ENCODE measurements at regions not wholly inside any gene's neighbourhood (a gene's known extent, or its start where the extent isn't known, plus 50 kb on each side); places are given as distances from the start of the nearest gene placed in this dataset.
"Not testable (repeated sequence)": the region's sequence is repeated elsewhere in the genome, so short reads cannot be mapped to it uniquely, and the experiment has no call there.

- H3F3A ChIP-seq (ENCODE audit: low read depth) = no peaks in the 10 kb centered on the region
- no peaks in the 10 kb centered on the region for H3K9me2 ChIP-seq (replicated peaks; ENCODE audit: low read depth, low read length)
- H2AFZ ChIP-seq (ENCODE audit: low read length) = no peak overlapping the region
- no peak overlapping the region for H3K4me2 ChIP-seq (ENCODE audit: low read depth, low read length, poor library complexity, severe bottlenecking)
- no peaks in the 10 kb centered on the region for H3K27me3 ChIP-seq (ENCODE audit: insufficient read depth, low read length, poor library complexity, severe bottlenecking)
- no peaks in the 10 kb centered on the region for H3K36me3 ChIP-seq (ENCODE audit: insufficient read depth, low read length)
- no peak overlapping the region for H3K4me3 ChIP-seq (ENCODE audit: low read length, poor library complexity, severe bottlenecking)
- no peaks in the 10 kb centered on the region for H3K79me2 ChIP-seq (ENCODE audit: insufficient read depth, low read length)
- H3K9ac ChIP-seq (ENCODE audit: low read depth, low read length, poor library complexity, severe bottlenecking) = no peak overlapping the region
- no peaks in the 10 kb centered on the region for H3K9me3 ChIP-seq (ENCODE audit: insufficient read depth, low read depth, low read length)
- no peaks in the 10 kb centered on the region for H4K20me1 ChIP-seq (ENCODE audit: insufficient read depth, low read length, poor library complexity, severe bottlenecking)
- TF ChIP-seq EZH2phosphoT487 (IDR thresholded peaks at IDR 0.05; ENCODE audit: borderline replicate concordance) (no peak), CTCF (conservative IDR thresholded peaks at IDR 0.05; ENCODE audit: low read length) (no peak)
- no peaks in the 10 kb centered on the region for H3K4me1 ChIP-seq (ENCODE audit: insufficient read depth, low read length, poor library complexity, severe bottlenecking)
These were observed 153.3 kb downstream of the XPNPEP1 start for GRCh38 chr10:109769966-109770365.

DNA sequence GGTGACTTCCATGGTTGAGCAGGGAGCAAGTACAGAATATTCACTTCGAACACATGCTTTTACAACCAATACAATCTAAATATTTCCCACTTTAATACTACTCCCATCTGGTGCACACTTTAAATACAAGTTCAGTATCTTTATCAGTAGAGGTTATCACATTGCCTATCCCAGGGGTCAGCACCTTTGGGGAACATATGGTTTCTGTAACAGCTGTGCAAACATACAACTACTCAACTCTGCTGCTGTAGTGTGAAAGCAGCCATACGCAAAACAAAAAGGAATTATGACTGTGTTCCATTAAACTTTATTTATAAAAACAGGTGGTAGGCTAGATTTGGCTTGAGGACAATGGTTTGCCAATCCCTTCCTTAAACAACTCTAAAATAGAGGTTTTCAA, 157.5 kb downstream of the XPNPEP1 start:
- Histone ChIP-seq H3K36me3 (ENCODE audit: insufficient read depth, low read length) (no peaks in the 10 kb centered on the region), H3K4me2 (ENCODE audit: low read depth, low read length, poor library complexity, severe bottlenecking) (no peak overlapping the region), H4K20me1 (ENCODE audit: insufficient read depth, low read length, poor library complexity, severe bottlenecking) (no peaks in the 10 kb centered on the region), H3F3A (ENCODE audit: low read depth) (no peaks in the 10 kb centered on the region), H3K4me3 (ENCODE audit: low read length, poor library complexity, severe bottlenecking) (no peak overlapping the region), H3K4me1 (ENCODE audit: insufficient read depth, low read length, poor library complexity, severe bottlenecking) (no peaks in the 10 kb centered on the region), H3K9me3 (ENCODE audit: insufficient read depth, low read depth, low read length) (no peaks in the 10 kb centered on the region), H2AFZ (ENCODE audit: low read length) (no peak overlapping the region), H3K9me2 (replicated peaks; ENCODE audit: low read depth, low read length) (no peaks in the 10 kb centered on the region), H3K79me2 (ENCODE audit: insufficient read depth, low read length) (no peaks in the 10 kb centered on the region), H3K9ac (ENCODE audit: low read depth, low read length, poor library complexity, severe bottlenecking) (no peak overlapping the region), H3K27me3 (ENCODE audit: insufficient read depth, low read length, poor library complexity, severe bottlenecking) (no peaks in the 10 kb centered on the region)
- TF ChIP-seq EZH2phosphoT487 (IDR thresholded peaks at IDR 0.05; ENCODE audit: borderline replicate concordance) = no peak

- Histone ChIP-seq H2AFZ (ENCODE audit: low read length) (no peak overlapping the region), H3K9me3 (ENCODE audit: insufficient read depth, low read depth, low read length) (no peaks in the 10 kb centered on the region), H3K79me2 (ENCODE audit: insufficient read depth, low read length) (no peaks in the 10 kb centered on the region), H3K4me3 (ENCODE audit: low read length, poor library complexity, severe bottlenecking) (no peak overlapping the region), H3K4me2 (ENCODE audit: low read depth, low read length, poor library complexity, severe bottlenecking) (no peak overlapping the region), H4K20me1 (ENCODE audit: insufficient read depth, low read length, poor library complexity, severe bottlenecking) (no peaks in the 10 kb centered on the region), H3K9ac (ENCODE audit: low read depth, low read length, poor library complexity, severe bottlenecking) (no peak overlapping the region), H3K9me2 (replicated peaks; ENCODE audit: low read depth, low read length) (no peaks in the 10 kb centered on the region), H3K27me3 (ENCODE audit: insufficient read depth, low read length, poor library complexity, severe bottlenecking) (no peaks in the 10 kb centered on the region), H3K36me3 (ENCODE audit: insufficient read depth, low read length) (no peaks in the 10 kb centered on the region), H3K4me1 (ENCODE audit: insufficient read depth, low read length, poor library complexity, severe bottlenecking) (no peaks in the 10 kb centered on the region), H3F3A (ENCODE audit: low read depth) (no peaks in the 10 kb centered on the region)
- no peak for TF ChIP-seq CTCF (conservative IDR thresholded peaks at IDR 0.05; ENCODE audit: low read length)
- no peak for TF ChIP-seq EZH2phosphoT487 (IDR thresholded peaks at IDR 0.05; ENCODE audit: borderline replicate concordance)
These were observed 160.8 kb downstream of the XPNPEP1 start for GRCh38 chr10:109762555-109762954.

GRCh38 chr10:109757670-109758069, 165.6 kb downstream of the XPNPEP1 start:
- not testable (repeated sequence) for H3K36me3 ChIP-seq (ENCODE audit: insufficient read depth, low read length); H3K4me2 ChIP-seq (ENCODE audit: low read depth, low read length, poor library complexity, severe bottlenecking); H3K27me3 ChIP-seq (ENCODE audit: insufficient read depth, low read length, poor library complexity, severe bottlenecking); H3K79me2 ChIP-seq (ENCODE audit: insufficient read depth, low read length); H3F3A ChIP-seq (ENCODE audit: low read depth); H3K9me2 ChIP-seq (replicated peaks; ENCODE audit: low read depth, low read length); H4K20me1 ChIP-seq (ENCODE audit: insufficient read depth, low read length, poor library complexity, severe bottlenecking); H2AFZ ChIP-seq (ENCODE audit: low read length); H3K4me1 ChIP-seq (ENCODE audit: insufficient read depth, low read length, poor library complexity, severe bottlenecking); H3K9me3 ChIP-seq (ENCODE audit: insufficient read depth, low read depth, low read length); H3K9ac ChIP-seq (ENCODE audit: low read depth, low read length, poor library complexity, severe bottlenecking); H3K4me3 ChIP-seq (ENCODE audit: low read length, poor library complexity, severe bottlenecking)

Measured in Loucy (cell line).